ENCODE measurements at regions not wholly inside any gene's neighbourhood (a gene's known extent, or its start where the extent isn't known, plus 50 kb on each side); places are given as distances from the start of the nearest gene placed in this dataset.

GRCh38 chr4:130668859-130669258, 1572.9 kb downstream of the C4orf33 start:
- intact Hi-C loops (cut with micrococcal nuclease) = no loop called here
- H3K36me3 ChIP-seq (ENCODE audit: control insufficient read depth, insufficient read depth, low read length) = no peaks in the 10 kb centered on the region
- no peak overlapping the region for H4K8ac ChIP-seq (ENCODE audit: low read depth in 2 of 2, low read length in 2 of 2)
- no peak overlapping the region for H3K4me2 ChIP-seq (ENCODE audit: low read depth, low read length)
- H2AK9ac ChIP-seq (replicated peaks; ENCODE audit: low read depth, low read length, poor library complexity) = no peak overlapping the region
- H3K27me3 ChIP-seq (ENCODE audit: control insufficient read depth, insufficient read depth, low read length) = no peaks in the 10 kb centered on the region
- no peak overlapping the region for H3K27ac ChIP-seq (ENCODE audit: insufficient read depth, low read length)
- ATAC-seq (ENCODE audit: low read depth) (no peak), DNase-seq (no peak)
- no peak overlapping the region for H2BK120ac ChIP-seq (ENCODE audit: low read depth, low read length)
- H2AK5ac ChIP-seq (ENCODE audit: low read depth, low read length) = no peak overlapping the region
- no TSS peak for BruUV-seq (replicated peaks)
- in situ Hi-C loops (cut with MboI; ENCODE audit: low sequenced_read_pairs) = no loop called here
- H3K9me1 ChIP-seq (ENCODE audit: insufficient read depth, low read length) = no peaks in the 10 kb centered on the region
- no peak overlapping the region for H3K23ac ChIP-seq (ENCODE audit: low read depth, low read length)
- no peak overlapping the region for H2BK5ac ChIP-seq (ENCODE audit: low read depth, low read length, poor library complexity, severe bottlenecking)
- ChIA-PET CTCF (no interaction called here), POLR2A (ENCODE audit: unreplicated experiment) (no interaction called here)
- no peak overlapping the region for H2BK15ac ChIP-seq (ENCODE audit: low read depth, low read length)
- H4K20me1 ChIP-seq (ENCODE audit: insufficient read depth, low read length) = no peaks in the 10 kb centered on the region
- H3K4ac ChIP-seq (ENCODE audit: low read depth, low read length) = no peak overlapping the region
- H3K56ac ChIP-seq (ENCODE audit: extremely low read depth, insufficient read depth, low read length) = no peak overlapping the region
- H3K14ac ChIP-seq (replicated peaks; ENCODE audit: low read depth, low read length) = no peak overlapping the region
- H2BK20ac ChIP-seq (ENCODE audit: low read depth, low read length) = no peak overlapping the region
- no peak overlapping the region for H4K91ac ChIP-seq (ENCODE audit: insufficient read depth, low read depth, low read length)
- H3K9ac ChIP-seq (ENCODE audit: low read depth, low read length) = no peak overlapping the region
- no peaks in the 10 kb centered on the region for H3K4me1 ChIP-seq (ENCODE audit: control insufficient read depth, insufficient read depth, low read length)
- dilution Hi-C loops (cut with HindIII; ENCODE audit: low sequenced_read_pairs, unreplicated experiment) = no loop called here
- no CpG with 5 or more reads among the region's 3 CpGs for WGBS, 2 experiments (ENCODE audit: extremely low coverage in 2 of 2, insufficient read length in 1 of 2)
- 0 out of 2 replicates have a peak, but pooled peaks cover 1% of the 10 kb centered on the region for H3K9me3 ChIP-seq (ENCODE audit: control insufficient read depth, insufficient read depth, low read length)
- no peak overlapping the region for H4K5ac ChIP-seq (ENCODE audit: low read depth, low read length)
- H2AFZ ChIP-seq (replicated peaks; ENCODE audit: low read length, poor library complexity) = no peak overlapping the region
- TF ChIP-seq RAD21 (IDR thresholded peaks at IDR 0.05; ENCODE audit: low read length) = no peak
- TF ChIP-seq USF2 (IDR thresholded peaks at IDR 0.05; ENCODE audit: low read depth, low read length) = no peak
- no peak for TF ChIP-seq BHLHE40 (IDR thresholded peaks at IDR 0.05; ENCODE audit: low read depth, low read length)
- TF ChIP-seq SMC3 (IDR thresholded peaks at IDR 0.05; ENCODE audit: low read depth, low read length) = no peak
- no peak for TF ChIP-seq MAZ (IDR thresholded peaks at IDR 0.05; ENCODE audit: borderline replicate concordance, low read depth, low read length)
- TF ChIP-seq CEBPB (IDR thresholded peaks at IDR 0.05; ENCODE audit: low read depth, low read length) = no peak
- TF ChIP-seq NFE2L2 (IDR thresholded peaks at IDR 0.05; ENCODE audit: low read depth, low read length) = no peak
- no peak for TF ChIP-seq RCOR1 (IDR thresholded peaks at IDR 0.05; ENCODE audit: insufficient replicate concordance, low read length)
- no peaks in the 10 kb centered on the region for H3K79me1 ChIP-seq (ENCODE audit: low read depth in 1 of 2, low read length in 2 of 2)
- no peak overlapping the region for H3K18ac ChIP-seq (ENCODE audit: low read depth, low read length)
- H3K4me3 ChIP-seq (ENCODE audit: insufficient read depth, low read depth, low read length) = no peak overlapping the region

Data from IMR-90 (cell line).